Uterus (tissue), 2 donors: ENCODE measurements at regions not wholly inside any gene's neighbourhood (a gene's known extent, or its start where the extent isn't known, plus 50 kb on each side); places are given as distances from the start of the nearest gene placed in this dataset.
"Not testable (repeated sequence)": the region's sequence is repeated elsewhere in the genome, so short reads cannot be mapped to it uniquely, and the experiment has no call there.

Source experiments
- CTCF ChIP-seq, 4 experiments: fragments of 200-600 bp in 2 of 4; fragments of 450-650 bp in 2 of 4; sonication (generic) in 2 of 4; IDR thresholded peaks; one replicate each; pipeline ENCODE4 v1.5.1; 2016 to 2019; ENCODE audit warnings: antibody characterized with exemption in 4 of 4, mild to moderate bottlenecking in 2 of 4, moderate library complexity in 1 of 4
- POLR2A ChIP-seq, 2 donors: fragments of 450-650 bp; IDR thresholded peaks; one replicate each; pipeline ENCODE4 v1.6.1; 2016; ENCODE audit warnings: antibody characterized with exemption in 2 of 2, mild to moderate bottlenecking in 1 of 2, moderate library complexity in 1 of 2

GRCh38 chr4:107332656-107333055 is 296.5 kb upstream of the DKK2 start:
- not testable (repeated sequence) for TF ChIP-seq CTCF, POLR2A (IDR thresholded peaks at IDR 0.05)
